ENCODE measurements at regions not wholly inside any gene's neighbourhood (a gene's known extent, or its start where the extent isn't known, plus 50 kb on each side); places are given as distances from the start of the nearest gene placed in this dataset.
A peak's percentile ranks its signal among the peaks of the same experiment; 100 is the strongest.

DNA sequence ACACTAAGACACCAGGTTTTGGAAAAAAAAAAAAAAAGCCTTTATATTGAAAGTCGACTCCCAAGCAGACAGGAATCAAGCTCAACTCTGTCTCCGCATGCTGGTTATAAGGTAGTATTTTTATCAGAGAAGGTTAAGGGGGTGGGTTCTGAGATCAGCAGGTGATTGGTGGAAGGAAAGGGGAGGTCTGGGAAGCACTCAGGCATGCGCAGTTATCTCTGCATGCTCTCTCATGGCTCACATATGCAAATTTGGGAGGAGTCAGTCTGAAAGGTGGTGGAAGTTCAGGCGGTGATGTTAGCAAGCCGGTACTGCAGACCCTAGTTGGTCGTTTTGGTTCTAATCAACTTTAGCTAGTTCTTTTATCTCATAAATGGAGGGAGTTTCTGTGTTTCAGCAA, 357.6 kb upstream of the C16orf82 start:
- ChIA-PET POLR2A (interaction anchor here (0.7 to 2.1 kb wide), 2 partner anchors 10 to 50 kb away, joined by 6 to 7 read pairs; no protein-coding TSS in a partner anchor), CTCF (ENCODE audit: unreplicated experiment) (no interaction called here)
- Histone ChIP-seq H2AFZ (ENCODE audit: low read length) (peak overlapping the region; percentile 19; the same call in 1 of the 2 replicates), H3K4me3 (ENCODE audit: low read depth, low read length, poor library complexity, severe bottlenecking) (no peak overlapping the region), H3K9me2 (ENCODE audit: insufficient read depth, low read length) (no peaks in the 10 kb centered on the region), H4K20me1 (ENCODE audit: insufficient read depth, low read length) (no peaks in the 10 kb centered on the region), H3K4me2 (ENCODE audit: low read length) (peak overlapping the region; percentile 15; the same call in 1 of the 2 replicates), H3K27ac (ENCODE audit: low read depth, low read length, poor library complexity, severe bottlenecking) (peak overlapping the region; percentile 32), H3K4me1 (ENCODE audit: insufficient read depth, low read length, poor library complexity, severe bottlenecking) (peaks cover 75% of the 10 kb centered on the region), H3K79me2 (ENCODE audit: insufficient read depth, low read depth, low read length) (no peaks in the 10 kb centered on the region), H3K36me3 (ENCODE audit: insufficient read depth, low read length) (peaks cover 6% of the 10 kb centered on the region), H3K9me3 (ENCODE audit: low read length) (peaks cover 28% of the 10 kb centered on the region; the same call in 1 of the 2 replicates)
- no TSS peak for BruUV-seq (replicated peaks)
- peak; percentile 83 for DNase-seq (ENCODE audit: low spot score)
- intact Hi-C loops (cut with micrococcal nuclease; ENCODE audit: unreplicated experiment) = loop anchor here (10.0 kb wide), 1 partner anchor 466 kb away; no protein-coding TSS in a partner anchor
- TF ChIP-seq EZH2phosphoT487 (IDR thresholded peaks at IDR 0.05; ENCODE audit: borderline replicate concordance, low read depth, low read length) = no peak
- TF ChIP-seq, protein P1, sequence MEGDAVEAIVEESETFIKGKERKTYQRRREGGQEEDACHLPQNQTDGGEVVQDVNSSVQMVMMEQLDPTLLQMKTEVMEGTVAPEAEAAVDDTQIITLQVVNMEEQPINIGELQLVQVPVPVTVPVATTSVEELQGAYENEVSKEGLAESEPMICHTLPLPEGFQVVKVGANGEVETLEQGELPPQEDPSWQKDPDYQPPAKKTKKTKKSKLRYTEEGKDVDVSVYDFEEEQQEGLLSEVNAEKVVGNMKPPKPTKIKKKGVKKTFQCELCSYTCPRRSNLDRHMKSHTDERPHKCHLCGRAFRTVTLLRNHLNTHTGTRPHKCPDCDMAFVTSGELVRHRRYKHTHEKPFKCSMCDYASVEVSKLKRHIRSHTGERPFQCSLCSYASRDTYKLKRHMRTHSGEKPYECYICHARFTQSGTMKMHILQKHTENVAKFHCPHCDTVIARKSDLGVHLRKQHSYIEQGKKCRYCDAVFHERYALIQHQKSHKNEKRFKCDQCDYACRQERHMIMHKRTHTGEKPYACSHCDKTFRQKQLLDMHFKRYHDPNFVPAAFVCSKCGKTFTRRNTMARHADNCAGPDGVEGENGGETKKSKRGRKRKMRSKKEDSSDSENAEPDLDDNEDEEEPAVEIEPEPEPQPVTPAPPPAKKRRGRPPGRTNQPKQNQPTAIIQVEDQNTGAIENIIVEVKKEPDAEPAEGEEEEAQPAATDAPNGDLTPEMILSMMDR (conservative IDR thresholded peaks at IDR 0.05; ENCODE audit: low read length) = 0 out of 2 replicates have a peak, but pooled peaks have one; percentile 35

DNA sequence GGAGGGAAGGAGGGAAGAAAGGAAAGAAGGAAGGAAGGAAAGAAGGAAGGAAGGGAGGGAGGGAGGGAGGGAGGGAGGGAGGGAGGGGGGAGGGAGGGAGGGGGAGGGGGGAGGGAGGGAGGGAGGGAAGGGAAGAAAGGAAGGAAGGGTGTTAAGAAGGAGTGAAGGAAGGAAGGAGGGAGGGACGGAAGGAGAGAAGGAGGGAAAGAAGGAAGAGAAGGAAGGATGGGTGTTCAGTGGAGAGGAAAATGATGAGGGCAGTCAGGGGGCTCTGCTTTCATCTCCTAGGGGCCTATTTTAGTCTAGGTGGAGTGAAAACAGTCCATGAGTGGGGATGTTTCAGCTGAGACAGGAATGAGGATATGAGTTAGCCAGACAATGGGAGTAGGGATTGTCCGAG, 357.0 kb upstream of the C16orf82 start:
- Histone ChIP-seq H3K4me3 (ENCODE audit: low read depth, low read length, poor library complexity, severe bottlenecking) (no peak overlapping the region), H3K9me2 (ENCODE audit: insufficient read depth, low read length) (no peaks in the 10 kb centered on the region), H4K20me1 (ENCODE audit: insufficient read depth, low read length) (no peaks in the 10 kb centered on the region), H3K79me2 (ENCODE audit: insufficient read depth, low read depth, low read length) (no peaks in the 10 kb centered on the region), H3K9me3 (ENCODE audit: low read length) (peaks cover 23% of the 10 kb centered on the region; the same call in 1 of the 2 replicates), H2AFZ (ENCODE audit: low read length) (no peak overlapping the region), H3K27ac (ENCODE audit: low read depth, low read length, poor library complexity, severe bottlenecking) (peak overlapping the region; percentile 57), H3K4me2 (ENCODE audit: low read length) (no peak overlapping the region; the same call in 1 of the 2 replicates), H3K36me3 (ENCODE audit: insufficient read depth, low read length) (peaks cover 1% of the 10 kb centered on the region), H3K4me1 (ENCODE audit: insufficient read depth, low read length, poor library complexity, severe bottlenecking) (peaks cover 75% of the 10 kb centered on the region)
- TF ChIP-seq EZH2phosphoT487 (IDR thresholded peaks at IDR 0.05; ENCODE audit: borderline replicate concordance, low read depth, low read length) = no peak
- TF ChIP-seq, protein P1 (conservative IDR thresholded peaks at IDR 0.05; ENCODE audit: low read length) = no peak
- ChIA-PET POLR2A (interaction anchor here (0.7 to 0.8 kb wide), 2 partner anchors 10 to 62 kb away, joined by 3 to 7 read pairs; no protein-coding TSS in a partner anchor), CTCF (ENCODE audit: unreplicated experiment) (no interaction called here)
- BruUV-seq (replicated peaks) = no TSS peak
- no peak for DNase-seq (ENCODE audit: low spot score)
- intact Hi-C loops (cut with micrococcal nuclease; ENCODE audit: unreplicated experiment) = loop anchor here (10.0 kb wide), 1 partner anchor 465 kb away; no protein-coding TSS in a partner anchor

DNA sequence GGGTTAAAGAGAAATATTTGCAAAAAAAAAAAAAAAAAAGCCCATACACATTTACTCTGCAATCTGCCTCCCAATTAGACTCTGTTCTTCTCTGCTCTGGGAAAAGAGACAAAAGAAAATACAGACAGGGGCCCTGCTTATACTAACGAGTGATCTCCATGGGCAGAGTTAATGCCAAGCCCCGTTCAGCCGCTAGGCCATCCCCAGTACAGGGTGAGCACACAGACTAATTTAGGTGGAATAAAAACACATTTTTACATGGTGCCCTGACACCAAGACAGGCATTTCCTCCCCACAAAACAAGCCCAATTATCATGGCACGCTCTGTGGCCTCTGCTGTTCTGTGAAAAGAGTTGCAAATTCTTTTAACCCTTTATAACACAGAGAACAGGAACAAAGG, 356.3 kb upstream of the C16orf82 start:
- ChIA-PET POLR2A (interaction anchor here (0.7 to 0.8 kb wide), 2 partner anchors 10 to 61 kb away, joined by 3 to 7 read pairs; no protein-coding TSS in a partner anchor), CTCF (ENCODE audit: unreplicated experiment) (no interaction called here)
- peak overlapping the region; percentile 82 for H2AFZ ChIP-seq (ENCODE audit: low read length)
- peaks cover 22% of the 10 kb centered on the region; the same call in 1 of the 2 replicates for H3K9me3 ChIP-seq (ENCODE audit: low read length)
- no TSS peak for BruUV-seq (replicated peaks)
- H4K20me1 ChIP-seq (ENCODE audit: insufficient read depth, low read length) = no peaks in the 10 kb centered on the region
- H3K27ac ChIP-seq (ENCODE audit: low read depth, low read length, poor library complexity, severe bottlenecking) = peak overlapping the region; percentile 57
- H3K79me2 ChIP-seq (ENCODE audit: insufficient read depth, low read depth, low read length) = no peaks in the 10 kb centered on the region
- peak overlapping the region; percentile 17 for H3K4me3 ChIP-seq (ENCODE audit: low read depth, low read length, poor library complexity, severe bottlenecking)
- H3K4me2 ChIP-seq (ENCODE audit: low read length) = peak overlapping the region; percentile 31
- no peaks in the 10 kb centered on the region for H3K9me2 ChIP-seq (ENCODE audit: insufficient read depth, low read length)
- peak; percentile 54 for DNase-seq (ENCODE audit: low spot score)
- H3K36me3 ChIP-seq (ENCODE audit: insufficient read depth, low read length) = no peaks in the 10 kb centered on the region; the same call in 1 of the 2 replicates
- no peak for TF ChIP-seq EZH2phosphoT487 (IDR thresholded peaks at IDR 0.05; ENCODE audit: borderline replicate concordance, low read depth, low read length)
- TF ChIP-seq, protein P1 (conservative IDR thresholded peaks at IDR 0.05; ENCODE audit: low read length) = peak; percentile 44
- intact Hi-C loops (cut with micrococcal nuclease; ENCODE audit: unreplicated experiment) = no loop called here
- peaks cover 73% of the 10 kb centered on the region for H3K4me1 ChIP-seq (ENCODE audit: insufficient read depth, low read length, poor library complexity, severe bottlenecking)
